ENCODE measurements at regions not wholly inside any gene's neighbourhood (a gene's known extent, or its start where the extent isn't known, plus 50 kb on each side); places are given as distances from the start of the nearest gene placed in this dataset.
A peak's percentile ranks its signal among the peaks of the same experiment; 100 is the strongest.

GRCh38 chr16:27708651-27709050 lies 158.7 kb downstream of the KATNIP start:
- peak overlapping the region in 1 of 3 experiments; percentile 73; a peak in 1 of 7 replicates for H3K27ac Mint-ChIP-seq
- H2BK20ac ChIP-seq (ENCODE audit: low read depth, low read length, poor library complexity, severe bottlenecking) = no peak overlapping the region

More at GRCh38 chr16:27708651-27709050, 158.7 kb downstream of the KATNIP start:
- no peak overlapping the region for H4K91ac ChIP-seq (ENCODE audit: insufficient read length, low read depth, low read length)
- no peak overlapping the region for H2BK5ac ChIP-seq (ENCODE audit: insufficient read length, low read length)
- H2BK15ac ChIP-seq (ENCODE audit: low read depth, low read length) = no peak overlapping the region
- H2AK5ac ChIP-seq (ENCODE audit: insufficient read length, low read length) = no peak overlapping the region
- no peak overlapping the region for H2AFZ ChIP-seq (ENCODE audit: low read length)
- no peaks in the 10 kb centered on the region for H3K9me3 ChIP-seq (ENCODE audit: control insufficient read depth, low read depth, low read length)
- Mint-ChIP-seq H3K9me3 (no peaks in the 10 kb centered on the region), H3K36me3 (ENCODE audit: insufficient read depth in 1 of 3, low read depth in 3 of 3) (peaks cover 0 to 14% (median 10%) of the 10 kb centered on the region in 3 experiments; a peak in 6 of 7 replicates), H3K27me3 (ENCODE audit: low read depth) (no peaks in the 10 kb centered on the region), H3K4me3 (no peak overlapping the region), H3K4me1 (peaks cover 9 to 11% of the 10 kb centered on the region in 2 experiments)
- TF ChIP-seq, protein P1, sequence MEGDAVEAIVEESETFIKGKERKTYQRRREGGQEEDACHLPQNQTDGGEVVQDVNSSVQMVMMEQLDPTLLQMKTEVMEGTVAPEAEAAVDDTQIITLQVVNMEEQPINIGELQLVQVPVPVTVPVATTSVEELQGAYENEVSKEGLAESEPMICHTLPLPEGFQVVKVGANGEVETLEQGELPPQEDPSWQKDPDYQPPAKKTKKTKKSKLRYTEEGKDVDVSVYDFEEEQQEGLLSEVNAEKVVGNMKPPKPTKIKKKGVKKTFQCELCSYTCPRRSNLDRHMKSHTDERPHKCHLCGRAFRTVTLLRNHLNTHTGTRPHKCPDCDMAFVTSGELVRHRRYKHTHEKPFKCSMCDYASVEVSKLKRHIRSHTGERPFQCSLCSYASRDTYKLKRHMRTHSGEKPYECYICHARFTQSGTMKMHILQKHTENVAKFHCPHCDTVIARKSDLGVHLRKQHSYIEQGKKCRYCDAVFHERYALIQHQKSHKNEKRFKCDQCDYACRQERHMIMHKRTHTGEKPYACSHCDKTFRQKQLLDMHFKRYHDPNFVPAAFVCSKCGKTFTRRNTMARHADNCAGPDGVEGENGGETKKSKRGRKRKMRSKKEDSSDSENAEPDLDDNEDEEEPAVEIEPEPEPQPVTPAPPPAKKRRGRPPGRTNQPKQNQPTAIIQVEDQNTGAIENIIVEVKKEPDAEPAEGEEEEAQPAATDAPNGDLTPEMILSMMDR (conservative IDR thresholded peaks at IDR 0.05) = no peak
- H3T11ph ChIP-seq (ENCODE audit: low read length) = no peak overlapping the region
- no peak overlapping the region for H3K9ac ChIP-seq (ENCODE audit: extremely low read depth, insufficient read length, low read length)
- H3K4me2 ChIP-seq (ENCODE audit: insufficient read depth, insufficient read length, low read length) = no peak overlapping the region
- no peak overlapping the region for H3K14ac ChIP-seq (ENCODE audit: insufficient read depth, low read length)
- no peaks in the 10 kb centered on the region for H3K27me3 ChIP-seq (ENCODE audit: insufficient read depth, low read length)
- H3K4me1 ChIP-seq (ENCODE audit: insufficient read depth, low read length) = no peaks in the 10 kb centered on the region
- no peak overlapping the region for H4K5ac ChIP-seq (ENCODE audit: insufficient read length, low read depth, low read length)
- no peak overlapping the region for H3K18ac ChIP-seq (ENCODE audit: insufficient read length, low read depth, low read length)
- no peaks in the 10 kb centered on the region for H4K20me1 ChIP-seq (ENCODE audit: control insufficient read depth, insufficient read depth, insufficient read length)
- no peak overlapping the region for H2BK120ac ChIP-seq (ENCODE audit: low read depth, low read length, poor library complexity, severe bottlenecking)
- no peak overlapping the region for H3K27ac ChIP-seq (ENCODE audit: insufficient read length, low read depth, low read length)
- no peak overlapping the region for H3K4ac ChIP-seq (ENCODE audit: low read depth, low read length)
- H3K23ac ChIP-seq (ENCODE audit: insufficient read length, low read depth, low read length) = no peak overlapping the region
- H3K23me2 ChIP-seq (ENCODE audit: insufficient read length, low read depth, low read length, poor library complexity, severe bottlenecking) = no peaks in the 10 kb centered on the region
- no CpG with 5 or more reads among the region's 10 CpGs for WGBS (ENCODE audit: extremely low coverage, insufficient read length, low lambda C conversion rate)
- H3K79me1 ChIP-seq (ENCODE audit: insufficient read depth, low read depth, low read length, poor library complexity, severe bottlenecking) = no peaks in the 10 kb centered on the region
- no peak overlapping the region for H4K8ac ChIP-seq (replicated peaks; ENCODE audit: insufficient read length, low read depth, low read length)
- DNase-seq = no peak
- H2BK12ac ChIP-seq (ENCODE audit: insufficient read length, low read depth, low read length) = no peak overlapping the region
- no peaks in the 10 kb centered on the region for H3K79me2 ChIP-seq (ENCODE audit: insufficient read depth, low read length)
- H3K56ac ChIP-seq (ENCODE audit: insufficient read length, low read depth, low read length) = no peak overlapping the region
